CD4-positive, alpha-beta T cell treated with Interferon gamma for 1 hour (primary cell): ENCODE measurements at regions not wholly inside any gene's neighbourhood (a gene's known extent, or its start where the extent isn't known, plus 50 kb on each side); places are given as distances from the start of the nearest gene placed in this dataset.

Experiments
- DNase-seq: peaks from one replicate; pipeline ENCODE4 v3.0.0-alpha.2; 2020

DNA sequence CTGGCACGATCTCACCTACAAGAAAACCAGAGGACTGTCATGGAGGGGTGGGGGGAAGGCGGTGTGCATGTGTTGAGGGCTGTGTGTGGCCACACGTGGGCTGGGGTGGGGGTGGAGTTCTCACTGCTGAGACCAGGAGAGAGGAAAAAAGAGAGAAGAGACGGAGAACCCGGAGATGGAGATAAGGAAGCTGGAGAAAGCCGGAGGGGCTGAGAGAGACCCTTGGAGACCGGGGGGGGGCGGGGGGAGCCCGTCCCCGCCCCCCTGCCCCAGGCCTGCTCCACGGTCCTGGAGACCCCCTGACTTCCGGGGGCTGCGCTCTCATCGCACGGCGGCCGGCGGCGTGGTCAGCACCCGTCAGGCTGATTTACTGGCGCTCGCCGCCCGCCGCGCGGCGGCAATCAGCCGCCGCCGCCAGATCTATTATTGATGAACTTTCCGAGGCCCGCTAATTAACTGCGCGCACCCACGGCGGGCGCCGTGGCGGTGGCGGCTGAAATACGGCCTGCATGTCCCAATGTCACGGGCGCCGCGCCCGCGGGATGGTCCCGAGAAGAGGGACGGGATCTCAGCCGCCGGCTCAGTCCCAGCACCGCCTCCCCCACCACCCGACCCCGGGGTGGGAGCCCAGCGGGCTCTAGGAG is 187.4 kb downstream of the MN1 start:
- DNase-seq = no peak

DNA sequence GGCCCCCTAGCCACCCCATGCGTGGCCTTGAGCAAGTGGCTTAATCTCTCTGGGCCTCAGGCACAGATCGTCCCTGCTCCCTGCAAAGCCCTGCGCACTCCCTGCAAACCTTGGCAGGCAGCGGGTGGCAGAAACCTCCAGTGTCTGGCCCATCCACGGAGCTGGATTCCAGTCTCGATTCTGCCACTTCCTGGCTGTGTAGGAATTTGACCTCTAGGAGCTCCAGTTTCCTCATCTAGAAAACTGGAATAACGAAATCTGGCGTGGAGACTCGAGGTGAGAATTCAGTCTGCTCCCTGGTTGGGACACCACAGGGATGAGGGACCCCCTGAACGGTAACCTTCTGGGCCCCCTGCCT is 186.9 kb downstream of the MN1 start:
- no peak for DNase-seq

DNA sequence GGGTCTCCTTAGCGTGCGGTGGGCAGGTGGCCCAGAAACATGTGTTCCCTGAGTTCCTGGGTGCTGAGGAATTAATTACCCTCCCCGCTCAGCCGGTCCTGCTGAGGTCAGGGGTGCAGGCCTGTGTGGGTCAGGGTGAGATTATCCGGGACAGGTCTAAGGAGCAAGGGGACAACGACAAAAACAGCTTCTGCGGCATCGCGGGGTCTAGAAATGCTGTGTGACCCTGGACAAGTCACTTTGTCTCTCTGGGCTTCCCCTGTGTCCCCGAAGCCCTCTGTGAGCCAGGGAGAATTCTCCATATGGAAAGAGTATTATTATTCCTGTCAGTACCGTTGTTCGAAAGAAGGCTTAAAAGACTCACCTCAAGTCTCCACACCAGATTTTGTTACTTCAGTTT is 186.1 kb downstream of the MN1 start:
- DNase-seq = no peak

DNA sequence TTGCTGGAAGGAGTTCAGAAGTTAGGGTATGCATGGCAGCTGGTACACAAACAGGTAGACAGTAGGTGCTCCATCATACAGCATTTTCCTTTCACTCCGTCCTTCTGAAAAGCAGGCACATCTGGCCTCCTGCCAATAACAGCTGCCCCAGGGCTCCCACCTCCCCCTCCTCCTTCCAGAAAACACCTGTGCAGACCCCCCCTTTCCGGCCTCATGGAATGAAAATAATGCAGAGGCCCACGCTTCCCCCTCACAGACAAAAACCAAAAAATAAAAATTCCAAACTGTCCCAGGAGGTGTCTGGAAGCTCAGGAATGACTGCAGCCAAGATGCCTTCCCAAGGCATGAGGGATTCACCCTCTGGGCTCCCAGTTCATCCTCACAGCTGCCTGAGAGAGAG is 185.5 kb downstream of the MN1 start:
- DNase-seq = no peak

DNA sequence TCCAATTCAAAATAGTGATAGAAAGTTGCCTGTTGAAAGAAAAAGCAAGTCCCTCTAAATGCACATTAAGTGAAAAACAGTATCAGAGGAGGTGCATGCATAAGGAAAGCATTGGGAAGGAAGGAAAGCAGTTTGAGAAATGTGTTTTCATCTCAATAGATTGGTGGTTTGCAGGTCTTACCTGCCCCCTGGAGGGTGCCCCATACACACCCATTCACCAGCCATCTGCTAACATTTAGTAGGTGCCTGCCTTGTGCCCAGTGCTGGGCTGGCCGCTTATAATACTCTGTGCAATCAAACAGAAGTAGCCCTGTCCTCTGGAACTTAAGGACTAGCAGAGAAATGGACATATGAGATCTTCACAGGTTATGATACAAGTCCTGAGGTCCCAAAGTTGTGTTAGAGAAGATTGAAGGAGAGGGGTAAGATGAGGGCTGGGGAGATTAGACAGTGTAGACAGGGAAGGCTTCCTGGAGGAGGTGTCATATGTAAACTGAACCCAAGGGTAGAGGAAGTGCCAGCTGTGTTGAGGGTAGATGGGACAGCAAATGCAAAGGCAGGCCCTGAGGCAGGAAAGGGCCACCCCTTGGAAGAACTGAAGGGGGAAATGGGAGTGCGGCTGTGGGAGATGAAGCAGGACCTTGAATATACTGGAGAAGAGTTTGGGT is 184.2 kb downstream of the MN1 start:
- no peak for DNase-seq

DNA sequence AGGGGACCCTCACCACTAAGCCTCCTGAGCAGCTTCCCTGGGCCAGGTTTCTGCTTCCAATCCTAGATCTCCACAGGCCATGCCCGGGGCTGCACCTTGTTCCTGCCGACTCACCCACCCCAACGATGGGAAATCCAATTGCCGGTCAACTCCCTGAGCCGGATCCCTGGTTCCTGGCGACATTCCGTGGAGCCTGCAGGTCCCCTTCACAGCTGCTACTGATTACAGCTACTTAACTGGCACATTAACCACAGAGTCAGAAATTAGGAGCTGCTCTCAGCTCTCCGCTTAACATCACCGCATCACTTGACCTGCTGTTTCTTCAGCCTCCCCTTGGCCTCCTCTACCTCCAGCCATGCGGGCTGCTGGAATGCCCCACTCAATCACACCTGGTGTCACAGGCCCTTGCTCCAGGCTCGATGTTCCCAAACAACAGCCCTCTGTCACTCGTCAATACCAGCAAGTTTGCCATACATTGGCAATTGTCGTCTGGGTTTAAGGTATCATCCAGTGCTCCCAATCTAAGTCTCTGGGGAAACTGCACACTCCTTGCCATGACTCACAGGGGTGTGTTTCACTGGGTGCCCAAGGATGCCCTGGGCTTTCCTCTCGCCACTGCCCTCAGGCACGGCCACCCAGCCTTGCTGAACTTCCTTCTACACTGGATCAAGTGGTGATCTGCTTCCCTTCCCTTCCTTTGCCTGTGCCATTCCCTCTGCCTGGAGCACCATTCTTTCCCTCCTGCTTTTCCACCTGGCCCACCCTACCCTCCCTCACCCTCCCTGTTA is 181.0 kb downstream of the MN1 start:
- no peak for DNase-seq

DNA sequence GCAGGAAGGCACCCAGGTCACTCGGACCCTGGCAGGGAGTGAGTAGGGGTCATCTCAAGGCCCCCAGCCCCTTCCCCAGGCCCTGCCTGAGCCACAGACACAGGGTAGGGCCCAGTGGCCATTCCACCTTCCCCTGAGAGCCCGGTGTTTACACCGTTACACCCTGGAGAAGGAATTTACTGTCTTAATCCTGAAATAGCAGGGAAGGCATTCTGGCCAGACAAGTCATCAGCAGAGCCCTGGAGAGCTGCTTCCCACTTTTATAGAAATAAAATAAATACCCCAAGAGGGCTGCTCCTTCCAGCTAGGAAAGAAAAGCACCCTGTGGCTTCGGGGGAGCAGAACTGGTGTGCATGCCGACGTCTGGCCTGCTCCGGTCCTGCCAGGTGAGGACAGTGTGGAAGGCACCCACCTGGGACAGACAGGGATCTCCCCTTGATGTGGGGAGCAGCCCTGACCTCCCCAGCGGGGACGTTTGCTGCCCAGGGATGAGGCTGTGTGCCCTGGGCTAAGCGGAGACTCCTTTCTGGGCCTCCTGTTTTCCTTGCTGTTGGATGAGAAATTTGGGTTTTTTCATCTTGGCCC is 180.0 kb downstream of the MN1 start:
- DNase-seq = no peak

GRCh38 chr22:27624042-27624441 is 177.5 kb downstream of the MN1 start:
- no peak for DNase-seq

DNA sequence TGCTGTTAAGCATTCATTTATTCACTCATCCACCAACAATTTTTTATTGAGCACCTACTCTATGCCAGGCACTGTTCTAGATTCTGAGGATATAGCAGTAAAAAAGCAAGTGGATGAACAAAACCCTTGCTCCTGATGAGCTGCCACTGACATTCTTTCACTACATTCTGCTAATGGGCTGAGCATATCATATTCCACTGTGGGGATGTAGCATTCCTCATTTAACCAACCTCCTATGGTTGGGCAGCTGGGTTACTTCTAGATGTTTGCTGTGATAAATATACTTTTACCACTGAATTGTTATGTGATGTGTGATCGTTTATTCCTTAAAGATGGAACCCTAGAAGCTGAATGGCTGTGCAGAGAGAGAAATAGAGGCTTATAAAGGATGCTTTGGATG is 176.9 kb downstream of the MN1 start:
- no peak for DNase-seq

DNA sequence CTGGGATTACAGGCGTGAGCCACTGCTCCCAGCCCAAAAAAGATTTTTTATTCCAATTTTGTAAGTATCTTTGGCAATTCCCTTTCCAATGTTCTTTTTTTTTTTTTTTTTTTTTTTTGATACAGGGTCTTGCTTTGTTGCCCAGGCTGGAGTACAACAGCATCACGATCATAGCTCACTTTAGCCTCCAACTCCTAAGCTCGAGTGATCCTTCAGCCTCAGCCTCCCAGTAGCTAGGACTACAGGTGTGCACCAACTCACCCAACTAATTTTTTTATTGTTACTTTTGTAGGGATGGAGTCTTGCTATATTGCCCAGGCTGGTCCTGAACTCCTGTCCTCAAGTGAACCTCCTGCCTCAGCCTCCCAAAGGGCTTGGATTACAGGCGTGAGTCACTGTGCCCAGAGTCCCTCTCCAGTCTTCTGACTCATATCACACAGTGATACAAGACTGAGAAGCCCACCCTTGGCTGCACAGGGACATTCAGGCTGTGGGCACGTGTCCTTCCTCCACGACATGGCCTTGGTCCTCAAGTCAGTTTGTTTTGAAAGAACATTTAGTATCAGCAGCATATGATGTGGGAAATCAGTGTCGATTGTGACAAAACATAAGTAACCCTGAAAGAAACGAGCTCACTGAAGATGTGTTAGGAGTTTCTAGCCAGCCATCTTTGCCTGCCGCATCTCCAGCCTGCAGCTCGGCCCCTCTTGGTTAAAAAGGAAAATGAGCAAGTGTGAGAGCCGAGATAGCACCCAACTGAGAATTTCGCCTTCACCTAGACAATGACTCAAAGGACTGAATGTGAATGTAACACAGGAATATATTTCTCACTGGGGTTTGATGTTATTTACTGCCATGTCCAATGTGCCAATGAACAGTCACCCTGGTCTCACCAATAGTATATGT is 175.5 kb downstream of the MN1 start:
- DNase-seq = no peak

DNA sequence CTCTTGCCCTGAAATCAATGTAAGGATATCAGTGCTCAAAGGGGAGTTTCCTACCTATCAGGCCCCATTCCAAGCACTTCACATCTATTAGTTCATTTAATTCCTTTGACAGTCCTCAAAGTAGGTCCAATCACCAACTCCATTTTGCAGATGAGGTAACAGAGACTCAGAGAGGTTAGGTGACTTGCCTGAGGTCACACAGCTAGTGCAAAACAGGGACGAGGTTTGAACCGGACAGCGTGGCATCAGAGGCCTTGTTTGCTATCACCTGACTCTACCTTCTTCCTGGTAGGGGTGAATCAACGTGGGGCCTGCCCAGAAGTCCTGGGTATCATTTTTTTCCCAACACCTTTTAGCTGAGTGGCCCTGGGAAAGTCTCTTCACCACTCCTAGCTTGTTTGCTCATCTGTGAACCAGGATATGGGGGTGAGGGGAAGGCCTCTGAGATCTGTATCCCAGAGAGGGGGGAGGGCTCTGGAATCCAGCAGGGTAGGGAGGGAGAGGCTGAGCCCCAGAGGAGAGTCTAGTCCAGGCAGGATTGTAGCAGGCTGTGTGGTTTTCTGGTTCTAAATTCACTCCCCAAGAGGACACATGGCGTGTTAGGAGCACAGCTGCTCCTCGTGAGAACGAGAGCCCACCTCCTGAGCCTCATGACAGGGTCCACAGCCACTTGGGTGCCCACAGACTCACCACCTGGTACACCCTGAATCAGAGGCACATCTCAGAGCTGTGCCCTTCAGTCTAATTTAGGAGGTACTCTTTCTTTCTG is 174.7 kb downstream of the MN1 start:
- DNase-seq = no peak

- DNase-seq = no peak
Observed at GRCh38 chr22:27627444-27627833, 174.1 kb downstream of the MN1 start.

DNA sequence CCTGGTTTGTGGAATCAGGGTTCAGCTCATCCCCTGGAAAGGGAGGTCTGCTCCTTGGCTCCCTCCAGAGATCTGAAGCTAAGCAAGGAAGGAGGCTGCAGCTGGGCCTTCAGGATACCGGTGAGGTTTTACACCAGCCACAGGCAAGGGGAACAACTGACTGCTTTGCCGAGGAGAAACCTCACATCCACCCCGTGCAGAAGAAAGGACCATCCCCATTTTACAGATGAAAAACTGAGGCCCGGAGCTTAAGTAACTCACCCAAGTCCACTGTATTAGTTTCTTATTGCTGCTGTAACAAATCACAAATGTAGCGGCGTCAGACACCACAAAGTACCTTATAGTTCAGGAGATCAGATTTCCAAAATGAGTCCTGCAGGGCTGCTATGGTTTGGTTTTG is 173.7 kb downstream of the MN1 start:
- no peak for DNase-seq

DNA sequence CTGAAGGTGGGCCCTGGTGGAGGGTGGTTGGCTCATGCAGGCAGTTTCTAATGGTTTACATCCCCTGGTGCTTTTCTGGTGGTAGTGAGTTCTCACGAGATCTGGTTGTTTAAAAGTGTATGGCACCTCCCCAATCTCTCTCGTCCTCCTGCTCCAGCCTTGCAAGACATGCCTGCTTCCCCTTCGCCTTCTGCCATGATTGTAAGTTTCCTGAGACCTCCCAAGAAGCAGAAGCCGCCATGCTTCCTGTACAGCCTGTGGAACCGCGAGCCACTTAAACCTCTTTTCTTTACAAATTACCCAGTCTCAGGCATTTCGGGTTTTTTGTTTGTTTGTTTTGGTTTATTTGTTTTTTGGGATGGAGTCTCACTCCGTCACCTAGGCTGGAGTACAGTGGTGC is 173.2 kb downstream of the MN1 start:
- no peak for DNase-seq

- no peak for DNase-seq
Observed at GRCh38 chr22:27628891-27629631, 172.5 kb downstream of the MN1 start.

DNA sequence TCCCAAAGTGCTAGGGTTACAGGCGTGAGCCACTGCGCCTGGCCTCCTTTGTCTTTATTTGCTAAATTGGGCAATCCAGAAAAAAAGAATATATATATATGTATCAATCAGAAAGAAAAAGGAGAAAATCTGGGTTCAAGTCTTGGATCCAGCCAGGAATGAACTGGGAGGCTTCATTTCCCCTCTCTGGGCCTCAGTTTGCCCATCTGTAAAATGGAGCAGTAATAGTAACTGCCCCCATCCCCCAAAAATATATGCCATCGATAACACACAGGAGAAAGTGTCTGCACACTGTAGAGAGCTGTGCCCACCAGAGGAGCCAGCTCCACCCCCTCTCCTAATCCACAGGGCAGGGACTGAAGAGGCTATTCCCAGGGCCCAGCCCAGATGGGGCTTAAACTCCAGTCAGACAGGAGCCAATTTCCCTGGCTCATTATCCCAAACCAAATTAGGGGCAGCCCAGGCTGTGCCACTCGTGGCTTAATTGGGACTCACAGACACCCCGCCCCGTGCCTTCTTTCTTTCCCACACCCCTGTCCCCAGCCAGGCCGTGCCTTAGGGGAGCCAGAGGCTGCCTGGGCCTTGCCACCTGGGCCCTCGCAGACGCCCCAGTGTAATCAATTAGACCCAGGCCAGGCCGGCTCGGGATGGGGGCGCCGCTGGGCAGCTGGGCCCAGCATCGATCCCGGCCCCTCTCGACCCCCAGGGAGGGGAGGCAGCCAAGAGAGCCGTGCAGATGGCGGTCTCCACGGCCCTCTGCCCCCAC is 171.5 kb downstream of the MN1 start:
- DNase-seq = no peak

GRCh38 chr22:27630754-27631153 is 170.8 kb downstream of the MN1 start:
- no peak for DNase-seq

DNA sequence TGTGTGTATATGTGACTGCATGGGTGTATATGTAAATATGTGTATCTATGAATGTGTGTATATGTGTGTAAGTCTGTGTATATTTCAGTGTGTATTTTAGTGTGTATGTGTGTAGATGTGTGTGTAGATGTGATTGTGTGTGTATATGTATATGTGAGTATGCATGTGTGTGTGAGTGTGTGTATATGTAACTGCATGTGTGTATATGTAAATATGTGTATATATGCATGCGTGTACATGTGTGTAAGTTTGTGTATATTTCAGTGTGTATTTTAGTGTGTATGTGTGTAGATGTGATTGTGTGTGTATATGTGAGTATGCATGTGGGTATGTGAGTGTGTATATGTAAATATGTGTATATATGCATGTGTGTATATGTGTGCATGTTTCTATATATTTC is 169.9 kb downstream of the MN1 start:
- DNase-seq = no peak

DNA sequence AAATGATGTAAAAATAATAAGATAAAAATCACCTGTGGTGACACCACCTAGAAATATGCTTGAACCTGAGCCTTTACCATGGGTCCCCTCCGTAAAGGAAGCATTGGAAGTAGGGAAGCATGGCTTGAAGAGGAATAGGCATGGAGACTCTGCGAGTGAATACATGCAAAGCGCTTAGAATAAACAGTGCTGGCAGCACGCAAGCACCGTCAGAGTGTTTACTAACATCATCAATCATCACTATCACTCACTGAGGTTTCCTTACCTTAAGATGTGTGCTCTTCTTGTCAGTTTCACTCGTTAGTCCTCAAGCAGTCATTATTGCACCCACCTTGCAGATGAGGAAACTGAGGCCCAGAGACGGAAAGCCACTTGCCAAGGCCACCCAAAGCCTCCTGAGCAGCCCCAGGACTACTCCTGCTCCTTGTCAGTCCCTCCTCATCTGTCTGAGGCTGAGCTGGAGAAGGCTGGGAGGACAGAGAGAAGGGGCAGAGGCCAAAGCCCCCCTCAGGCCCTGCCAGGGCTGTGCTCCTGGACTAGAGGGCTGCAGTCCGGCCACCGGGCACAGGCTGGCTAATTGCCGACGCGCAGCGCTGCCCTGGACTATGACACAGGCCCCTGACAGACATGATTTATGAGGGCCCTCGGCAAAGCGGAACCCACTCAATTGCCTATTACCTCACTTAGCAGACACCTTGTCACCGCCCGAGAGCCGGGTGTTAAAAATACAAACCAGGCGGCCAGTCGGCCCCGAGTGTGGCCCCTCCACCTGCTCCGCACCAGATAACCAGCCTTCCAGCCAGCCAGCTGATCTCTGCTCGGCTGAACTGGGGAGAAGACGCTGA is 168.9 kb downstream of the MN1 start:
- DNase-seq = no peak
